Stimulated activated CD4-positive, alpha-beta T cell treated with anti-CD3 and anti-CD28 coated beads, Interleukin-2, amount 100 ng/mL, for 48 hours (primary cell): ENCODE measurements at regions not wholly inside any gene's neighbourhood (a gene's known extent, or its start where the extent isn't known, plus 50 kb on each side); places are given as distances from the start of the nearest gene placed in this dataset.

Source experiments
- DNase-seq, 2 donors: peaks; one replicate each; pipeline ENCODE4 v3.0.0-alpha.2; 2020

- DNase-seq: no peak
Measured at GRCh38 chr16:73798471-73798870, 498.1 kb upstream of the PSMD7 start.

GRCh38 chr16:73797115-73797514 is 499.5 kb upstream of the PSMD7 start:
- DNase-seq: no peak

GRCh38 chr16:73796241-73796640 is 500.4 kb upstream of the PSMD7 start:
- DNase-seq: no peak

GRCh38 chr16:73794994-73795393 is 501.6 kb upstream of the PSMD7 start:
- DNase-seq: no peak

GRCh38 chr16:73793871-73794437 is 502.7 kb upstream of the PSMD7 start:
- DNase-seq: no peak

- no peak for DNase-seq
Measured at GRCh38 chr16:73793260-73793659, 503.4 kb upstream of the PSMD7 start.

GRCh38 chr16:73792199-73793020 is 504.2 kb upstream of the PSMD7 start:
- DNase-seq: no peak

- DNase-seq: no peak
Measured at GRCh38 chr16:73781297-73781696, 515.3 kb upstream of the PSMD7 start.

- DNase-seq: no peak
Measured at GRCh38 chr16:73778887-73779286, 517.7 kb upstream of the PSMD7 start.

GRCh38 chr16:73775841-73776388 is 520.7 kb upstream of the PSMD7 start:
- DNase-seq: no peak

GRCh38 chr16:73771196-73772064 is 525.2 kb upstream of the PSMD7 start:
- DNase-seq: no peak

GRCh38 chr16:73768786-73769203 is 527.8 kb upstream of the PSMD7 start:
- DNase-seq: no peak

GRCh38 chr16:73764321-73764720 is 532.3 kb upstream of the PSMD7 start:
- no peak for DNase-seq

- no peak for DNase-seq
Measured at GRCh38 chr16:73756289-73757178, 540.1 kb upstream of the PSMD7 start.

- DNase-seq: no peak
Measured at GRCh38 chr16:73753931-73754330, 542.7 kb upstream of the PSMD7 start.

- no peak for DNase-seq
Measured at GRCh38 chr16:73750639-73751038, 546.0 kb upstream of the PSMD7 start.

- no peak for DNase-seq
Measured at GRCh38 chr16:73747328-73747727, 549.3 kb upstream of the PSMD7 start.

GRCh38 chr16:73746554-73746953 is 550.1 kb upstream of the PSMD7 start:
- DNase-seq: no peak

- DNase-seq: no peak
Measured at GRCh38 chr16:73743665-73744496, 552.7 kb upstream of the PSMD7 start.

- no peak for DNase-seq
Measured at GRCh38 chr16:73739049-73739769, 557.4 kb upstream of the PSMD7 start.

GRCh38 chr16:73738266-73738665 is 558.3 kb upstream of the PSMD7 start:
- DNase-seq: no peak
